BE2C (cell line): ENCODE measurements at regions not wholly inside any gene's neighbourhood (a gene's known extent, or its start where the extent isn't known, plus 50 kb on each side); places are given as distances from the start of the nearest gene placed in this dataset.
A peak's percentile ranks its signal among the peaks of the same experiment; 100 is the strongest.

Experiments
- DNase-seq: peaks from one replicate; pipeline ENCODE4 v3.0.0-alpha.2; 2020
- H3K27me3 ChIP-seq: fragments of 250-450 bp; sonication (Bioruptor Pico); 2 replicates; pipeline ENCODE4 v1.5.1; 2020; ENCODE audit warnings: mild to moderate bottlenecking
- H3K36me3 ChIP-seq: fragments of 250-450 bp; sonication (Bioruptor Pico); 2 replicates; pipeline ENCODE4 v1.5.1; 2020; ENCODE audit warnings: mild to moderate bottlenecking
- H3K4me1 ChIP-seq: fragments of 250-450 bp; sonication (Bioruptor Pico); 2 replicates; pipeline ENCODE4 v1.5.1; 2020
- H3K4me3 ChIP-seq: 2 replicates; pipeline ENCODE4 v1.5.1; 2011; ENCODE audit warnings: low read depth, low read length
- H3K9me3 ChIP-seq: fragments of 250-450 bp; sonication (Bioruptor Pico); 2 replicates; pipeline ENCODE4 v1.5.1; 2020
- TF ChIP-seq, protein P1 (sequence below): IDR thresholded peaks from 2 replicates; pipeline ENCODE4 v1.5.1; 2012; ENCODE audit warnings: mild to moderate bottlenecking, low read depth, low read length

GRCh38 chr2:217070611-217071010 lies 210.7 kb upstream of the TNP1 start:
- TF ChIP-seq, protein P1, sequence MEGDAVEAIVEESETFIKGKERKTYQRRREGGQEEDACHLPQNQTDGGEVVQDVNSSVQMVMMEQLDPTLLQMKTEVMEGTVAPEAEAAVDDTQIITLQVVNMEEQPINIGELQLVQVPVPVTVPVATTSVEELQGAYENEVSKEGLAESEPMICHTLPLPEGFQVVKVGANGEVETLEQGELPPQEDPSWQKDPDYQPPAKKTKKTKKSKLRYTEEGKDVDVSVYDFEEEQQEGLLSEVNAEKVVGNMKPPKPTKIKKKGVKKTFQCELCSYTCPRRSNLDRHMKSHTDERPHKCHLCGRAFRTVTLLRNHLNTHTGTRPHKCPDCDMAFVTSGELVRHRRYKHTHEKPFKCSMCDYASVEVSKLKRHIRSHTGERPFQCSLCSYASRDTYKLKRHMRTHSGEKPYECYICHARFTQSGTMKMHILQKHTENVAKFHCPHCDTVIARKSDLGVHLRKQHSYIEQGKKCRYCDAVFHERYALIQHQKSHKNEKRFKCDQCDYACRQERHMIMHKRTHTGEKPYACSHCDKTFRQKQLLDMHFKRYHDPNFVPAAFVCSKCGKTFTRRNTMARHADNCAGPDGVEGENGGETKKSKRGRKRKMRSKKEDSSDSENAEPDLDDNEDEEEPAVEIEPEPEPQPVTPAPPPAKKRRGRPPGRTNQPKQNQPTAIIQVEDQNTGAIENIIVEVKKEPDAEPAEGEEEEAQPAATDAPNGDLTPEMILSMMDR = no peak
- no peaks in the 10 kb centered on the region for H3K36me3 ChIP-seq
- H3K27me3 ChIP-seq = no peaks in the 10 kb centered on the region
- H3K9me3 ChIP-seq = 0 out of 2 replicates have a peak, but pooled peaks cover 3% of the 10 kb centered on the region
- H3K4me3 ChIP-seq = no peak overlapping the region
- no peak for DNase-seq
- no peaks in the 10 kb centered on the region for H3K4me1 ChIP-seq

GRCh38 chr2:217070043-217070430 lies 210.2 kb upstream of the TNP1 start:
- DNase-seq = no peak
- Histone ChIP-seq H3K9me3 (0 out of 2 replicates have a peak, but pooled peaks cover 3% of the 10 kb centered on the region), H3K36me3 (no peaks in the 10 kb centered on the region), H3K27me3 (no peaks in the 10 kb centered on the region), H3K4me1 (no peaks in the 10 kb centered on the region), H3K4me3 (no peak overlapping the region)
- TF ChIP-seq, protein P1 = no peak

- no peaks in the 10 kb centered on the region for H3K36me3 ChIP-seq
- H3K4me3 ChIP-seq = no peak overlapping the region
- no peaks in the 10 kb centered on the region for H3K4me1 ChIP-seq
- no peaks in the 10 kb centered on the region for H3K27me3 ChIP-seq
- DNase-seq = peak; percentile 41
- 0 out of 2 replicates have a peak, but pooled peaks cover 3% of the 10 kb centered on the region for H3K9me3 ChIP-seq
- TF ChIP-seq, protein P1 = no peak
Measured at GRCh38 chr2:217069263-217070042, 209.6 kb upstream of the TNP1 start.

DNA sequence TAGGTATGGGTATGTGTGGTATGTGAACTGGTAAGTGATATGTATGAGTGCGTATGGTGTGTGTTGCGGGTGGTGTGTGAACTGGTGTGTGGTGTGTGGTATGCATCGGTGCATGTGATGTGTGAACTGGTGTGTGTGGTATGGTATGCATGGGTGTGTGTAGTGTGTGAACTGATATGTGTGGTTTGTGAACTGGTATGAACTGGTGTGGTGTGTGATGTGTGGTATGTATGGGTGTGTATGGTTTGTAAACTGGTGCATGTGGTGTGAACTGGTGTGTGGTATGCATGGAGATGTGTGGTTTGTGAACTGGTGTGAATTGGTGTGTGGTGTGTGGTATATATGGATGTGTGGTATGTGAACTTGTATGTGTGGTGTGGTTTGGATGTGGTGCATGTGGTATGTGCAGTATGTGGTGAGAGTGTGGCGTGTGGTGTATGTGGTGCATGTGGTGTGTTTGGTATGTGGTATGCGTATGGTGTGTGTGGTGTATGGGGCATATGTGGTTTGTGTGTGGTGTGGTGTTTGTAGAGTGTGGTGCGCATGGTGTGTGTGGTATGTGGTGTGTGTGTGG lies 208.9 kb upstream of the TNP1 start:
- no peak overlapping the region for H3K4me3 ChIP-seq

DNA sequence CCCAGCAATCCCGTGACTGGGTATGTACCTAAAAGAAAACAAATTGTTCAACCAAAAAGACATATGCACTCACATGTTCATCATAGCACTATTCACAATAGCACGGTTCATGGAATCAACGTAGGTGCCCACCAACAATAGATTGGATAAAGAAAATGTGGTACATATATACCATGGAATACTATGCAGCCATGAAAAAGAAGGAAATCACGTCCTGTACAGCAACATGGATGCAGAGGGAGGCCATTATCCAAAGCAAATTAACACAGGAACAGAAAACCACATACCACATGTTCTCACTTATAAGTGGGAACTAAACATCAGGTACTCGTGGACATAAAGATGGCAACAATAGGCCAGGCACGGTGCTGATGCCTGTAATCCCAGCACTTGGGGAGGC lies 207.9 kb upstream of the TNP1 start:
- Histone ChIP-seq H3K9me3 (0 out of 2 replicates have a peak, but pooled peaks cover 3% of the 10 kb centered on the region), H3K4me3 (no peak overlapping the region), H3K4me1 (no peaks in the 10 kb centered on the region), H3K36me3 (no peaks in the 10 kb centered on the region), H3K27me3 (no peaks in the 10 kb centered on the region)
- TF ChIP-seq, protein P1 = no peak
- DNase-seq = no peak

More for the DNA sequence above, 208.9 kb upstream of the TNP1 start:
- H3K27me3 ChIP-seq = no peaks in the 10 kb centered on the region
- no peak for DNase-seq
- H3K36me3 ChIP-seq = no peaks in the 10 kb centered on the region
- TF ChIP-seq, protein P1 = no peak
- 0 out of 2 replicates have a peak, but pooled peaks cover 3% of the 10 kb centered on the region for H3K9me3 ChIP-seq
- no peaks in the 10 kb centered on the region for H3K4me1 ChIP-seq
